BLaER1 (cell line): ENCODE measurements at regions not wholly inside any gene's neighbourhood (a gene's known extent, or its start where the extent isn't known, plus 50 kb on each side); places are given as distances from the start of the nearest gene placed in this dataset.
"Not testable (repeated sequence)": the region's sequence is repeated elsewhere in the genome, so short reads cannot be mapped to it uniquely, and the experiment has no call there.

Experiments
- H3K27ac ChIP-seq: shearing (Covaris generic); formaldehyde crosslinking; 2 replicates; pipeline ENCODE4 v1.8.1; 2022
- H3K27me3 ChIP-seq: shearing (Covaris generic); formaldehyde crosslinking; 2 replicates; pipeline ENCODE4 v1.8.1; 2022
- H3K36me3 ChIP-seq: shearing (Covaris generic); formaldehyde crosslinking; 2 replicates; pipeline ENCODE4 v1.8.1; 2022
- H3K4me1 ChIP-seq: shearing (Covaris generic); formaldehyde crosslinking; 2 replicates; pipeline ENCODE4 v1.8.1; 2022
- H3K4me2 ChIP-seq: shearing (Covaris generic); formaldehyde crosslinking; 2 replicates; pipeline ENCODE4 v1.8.1; 2022
- H3K4me3 ChIP-seq: shearing (Covaris generic); formaldehyde crosslinking; 2 replicates; pipeline ENCODE4 v1.8.1; 2022
- H3K9ac ChIP-seq: shearing (Covaris generic); formaldehyde crosslinking; 2 replicates; pipeline ENCODE4 v1.8.1; 2022
- H3K9me3 ChIP-seq: shearing (Covaris generic); formaldehyde crosslinking; 2 replicates; pipeline ENCODE4 v1.8.1; 2022
- H4K20me1 ChIP-seq: shearing (Covaris generic); formaldehyde crosslinking; 2 replicates; pipeline ENCODE4 v1.8.1; 2022
- Cebpa-rat ChIP-seq: shearing (Covaris generic); IDR thresholded peaks from 2 replicates; pipeline ENCODE4 v1.8.1; 2022

GRCh38 chr6:49142421-49143151 lies 320.5 kb downstream of the MMUT start:
- Histone ChIP-seq H3K9me3 (no peaks in the 10 kb centered on the region), H3K4me2 (no peak overlapping the region), H3K27ac (no peak overlapping the region), H4K20me1 (no peaks in the 10 kb centered on the region), H3K36me3 (no peaks in the 10 kb centered on the region), H3K27me3 (no peaks in the 10 kb centered on the region), H3K4me3 (no peak overlapping the region), H3K9ac (no peak overlapping the region), H3K4me1 (no peaks in the 10 kb centered on the region)
- TF ChIP-seq Cebpa-rat: no peak

- H3K4me1 ChIP-seq: peaks cover 7% of the 10 kb centered on the region; the same call in 1 of the 2 replicates
- no peak for TF ChIP-seq Cebpa-rat
- H3K36me3 ChIP-seq: no peaks in the 10 kb centered on the region
- no peak overlapping the region for H3K4me3 ChIP-seq
- no peaks in the 10 kb centered on the region for H3K9me3 ChIP-seq
- H3K4me2 ChIP-seq: no peak overlapping the region
- no peak overlapping the region for H3K9ac ChIP-seq
- H3K27ac ChIP-seq: no peak overlapping the region
- no peaks in the 10 kb centered on the region for H3K27me3 ChIP-seq
- no peaks in the 10 kb centered on the region for H4K20me1 ChIP-seq
These were observed 341.1 kb downstream of the MMUT start for GRCh38 chr6:49121970-49122369.

GRCh38 chr6:49118478-49118877 lies 344.6 kb downstream of the MMUT start:
- TF ChIP-seq Cebpa-rat: no peak
- Histone ChIP-seq H3K27ac (no peak overlapping the region), H3K4me1 (peaks cover 7% of the 10 kb centered on the region; the same call in 1 of the 2 replicates), H3K4me2 (no peak overlapping the region), H3K4me3 (no peak overlapping the region), H3K27me3 (no peaks in the 10 kb centered on the region), H4K20me1 (no peaks in the 10 kb centered on the region), H3K9me3 (no peaks in the 10 kb centered on the region), H3K36me3 (no peaks in the 10 kb centered on the region), H3K9ac (no peak overlapping the region)

GRCh38 chr6:49110916-49111315 lies 352.1 kb downstream of the MMUT start:
- H4K20me1 ChIP-seq: no peaks in the 10 kb centered on the region
- no peak overlapping the region for H3K4me2 ChIP-seq
- H3K4me1 ChIP-seq: peaks cover 6% of the 10 kb centered on the region; the same call in 1 of the 2 replicates
- TF ChIP-seq Cebpa-rat: no peak
- H3K27ac ChIP-seq: no peak overlapping the region
- no peak overlapping the region for H3K4me3 ChIP-seq
- H3K9ac ChIP-seq: no peak overlapping the region
- H3K27me3 ChIP-seq: no peaks in the 10 kb centered on the region
- H3K9me3 ChIP-seq: no peaks in the 10 kb centered on the region
- H3K36me3 ChIP-seq: no peaks in the 10 kb centered on the region

GRCh38 chr6:49097664-49098063 lies 365.4 kb downstream of the MMUT start:
- not testable (repeated sequence) for H3K4me3 ChIP-seq, H3K27ac ChIP-seq, H3K4me2 ChIP-seq, H3K4me1 ChIP-seq, H3K36me3 ChIP-seq, H3K27me3 ChIP-seq, H3K9ac ChIP-seq, H4K20me1 ChIP-seq
- peaks cover 10% of the 10 kb centered on the region for H3K9me3 ChIP-seq

- no peak overlapping the region for H3K4me3 ChIP-seq
- H3K9me3 ChIP-seq: peaks cover 10% of the 10 kb centered on the region
- no peaks in the 10 kb centered on the region for H4K20me1 ChIP-seq
- no peak overlapping the region for H3K27ac ChIP-seq
- no peak for TF ChIP-seq Cebpa-rat
- no peak overlapping the region for H3K9ac ChIP-seq
- H3K4me1 ChIP-seq: no peaks in the 10 kb centered on the region
- no peak overlapping the region for H3K4me2 ChIP-seq
- H3K27me3 ChIP-seq: no peaks in the 10 kb centered on the region
- H3K36me3 ChIP-seq: no peaks in the 10 kb centered on the region
These were observed 365.9 kb downstream of the MMUT start for GRCh38 chr6:49097116-49097515.

- Histone ChIP-seq H3K9ac (no peak overlapping the region), H3K36me3 (no peaks in the 10 kb centered on the region), H3K4me2 (no peak overlapping the region), H3K4me1 (no peaks in the 10 kb centered on the region), H3K27ac (no peak overlapping the region), H3K27me3 (no peaks in the 10 kb centered on the region), H3K9me3 (no peaks in the 10 kb centered on the region), H3K4me3 (no peak overlapping the region), H4K20me1 (no peaks in the 10 kb centered on the region)
- TF ChIP-seq Cebpa-rat: no peak
These were observed 374.4 kb downstream of the MMUT start for GRCh38 chr6:49088631-49089030.

- H3K4me1 ChIP-seq: no peaks in the 10 kb centered on the region
- H3K36me3 ChIP-seq: no peaks in the 10 kb centered on the region
- H3K4me3 ChIP-seq: no peak overlapping the region
- no peaks in the 10 kb centered on the region for H3K27me3 ChIP-seq
- no peaks in the 10 kb centered on the region for H3K9me3 ChIP-seq
- H4K20me1 ChIP-seq: no peaks in the 10 kb centered on the region
- H3K27ac ChIP-seq: no peak overlapping the region
- H3K4me2 ChIP-seq: no peak overlapping the region
- TF ChIP-seq Cebpa-rat: no peak
- H3K9ac ChIP-seq: no peak overlapping the region
These were observed 375.7 kb downstream of the MMUT start for GRCh38 chr6:49087369-49087768.

- Histone ChIP-seq H4K20me1 (no peaks in the 10 kb centered on the region), H3K4me2 (no peak overlapping the region), H3K9ac (no peak overlapping the region), H3K27me3 (no peaks in the 10 kb centered on the region), H3K4me3 (no peak overlapping the region), H3K9me3 (no peaks in the 10 kb centered on the region), H3K4me1 (no peaks in the 10 kb centered on the region), H3K36me3 (no peaks in the 10 kb centered on the region), H3K27ac (no peak overlapping the region)
- no peak for TF ChIP-seq Cebpa-rat
These were observed 380.4 kb downstream of the MMUT start for GRCh38 chr6:49082611-49083010.

- H3K27ac ChIP-seq: no peak overlapping the region
- no peaks in the 10 kb centered on the region for H3K9me3 ChIP-seq
- no peak overlapping the region for H3K4me2 ChIP-seq
- no peaks in the 10 kb centered on the region for H4K20me1 ChIP-seq
- no peaks in the 10 kb centered on the region for H3K4me1 ChIP-seq
- H3K4me3 ChIP-seq: no peak overlapping the region
- no peak overlapping the region for H3K9ac ChIP-seq
- TF ChIP-seq Cebpa-rat: no peak
- H3K27me3 ChIP-seq: no peaks in the 10 kb centered on the region
- no peaks in the 10 kb centered on the region for H3K36me3 ChIP-seq
These were observed 390.0 kb downstream of the MMUT start for GRCh38 chr6:49072885-49073620.
